ENCODE measurements at regions not wholly inside any gene's neighbourhood (a gene's known extent, or its start where the extent isn't known, plus 50 kb on each side); places are given as distances from the start of the nearest gene placed in this dataset.

GRCh38 chr10:83863283-83863966 is 275.9 kb upstream of the GHITM start:
- no peak overlapping the region for H3K27ac ChIP-seq
- TF ChIP-seq, protein P1, sequence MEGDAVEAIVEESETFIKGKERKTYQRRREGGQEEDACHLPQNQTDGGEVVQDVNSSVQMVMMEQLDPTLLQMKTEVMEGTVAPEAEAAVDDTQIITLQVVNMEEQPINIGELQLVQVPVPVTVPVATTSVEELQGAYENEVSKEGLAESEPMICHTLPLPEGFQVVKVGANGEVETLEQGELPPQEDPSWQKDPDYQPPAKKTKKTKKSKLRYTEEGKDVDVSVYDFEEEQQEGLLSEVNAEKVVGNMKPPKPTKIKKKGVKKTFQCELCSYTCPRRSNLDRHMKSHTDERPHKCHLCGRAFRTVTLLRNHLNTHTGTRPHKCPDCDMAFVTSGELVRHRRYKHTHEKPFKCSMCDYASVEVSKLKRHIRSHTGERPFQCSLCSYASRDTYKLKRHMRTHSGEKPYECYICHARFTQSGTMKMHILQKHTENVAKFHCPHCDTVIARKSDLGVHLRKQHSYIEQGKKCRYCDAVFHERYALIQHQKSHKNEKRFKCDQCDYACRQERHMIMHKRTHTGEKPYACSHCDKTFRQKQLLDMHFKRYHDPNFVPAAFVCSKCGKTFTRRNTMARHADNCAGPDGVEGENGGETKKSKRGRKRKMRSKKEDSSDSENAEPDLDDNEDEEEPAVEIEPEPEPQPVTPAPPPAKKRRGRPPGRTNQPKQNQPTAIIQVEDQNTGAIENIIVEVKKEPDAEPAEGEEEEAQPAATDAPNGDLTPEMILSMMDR (conservative IDR thresholded peaks at IDR 0.05; ENCODE audit: low read depth), result no peak
- POLR2A ChIA-PET (ENCODE audit: low non-redundant PET), result no interaction called here
- no peak for DNase-seq (ENCODE audit: low spot score)
- CTCF ChIA-PET, result no interaction called here

DNA sequence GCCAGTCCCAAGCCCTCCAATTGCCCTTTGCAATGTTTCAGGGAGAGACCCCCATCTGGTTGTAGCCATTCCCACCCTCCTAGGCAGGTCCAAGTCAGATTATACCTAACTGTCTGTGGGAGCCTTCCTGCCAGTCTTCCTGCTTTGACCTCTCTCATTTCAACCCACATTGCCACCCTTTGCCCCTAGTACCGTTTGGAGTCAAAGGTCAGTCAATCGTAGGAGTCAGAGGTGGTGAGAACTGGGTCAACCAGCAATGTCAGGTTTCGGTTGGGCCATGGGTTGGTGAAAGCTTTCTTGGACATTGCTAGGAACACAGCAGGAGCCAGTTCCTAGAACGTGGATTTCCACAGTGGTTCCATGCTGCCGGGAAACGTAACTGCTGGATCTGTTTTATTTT is 269.4 kb upstream of the GHITM start:
- no peak for DNase-seq (ENCODE audit: low spot score)
- POLR2A ChIA-PET (ENCODE audit: low non-redundant PET), result no interaction called here
- CTCF ChIA-PET, result interaction anchor here (0.7 to 1.0 kb wide), 3 partner anchors 195 to 1073 kb away, joined by 3 read pairs; no protein-coding TSS in a partner anchor

DNA sequence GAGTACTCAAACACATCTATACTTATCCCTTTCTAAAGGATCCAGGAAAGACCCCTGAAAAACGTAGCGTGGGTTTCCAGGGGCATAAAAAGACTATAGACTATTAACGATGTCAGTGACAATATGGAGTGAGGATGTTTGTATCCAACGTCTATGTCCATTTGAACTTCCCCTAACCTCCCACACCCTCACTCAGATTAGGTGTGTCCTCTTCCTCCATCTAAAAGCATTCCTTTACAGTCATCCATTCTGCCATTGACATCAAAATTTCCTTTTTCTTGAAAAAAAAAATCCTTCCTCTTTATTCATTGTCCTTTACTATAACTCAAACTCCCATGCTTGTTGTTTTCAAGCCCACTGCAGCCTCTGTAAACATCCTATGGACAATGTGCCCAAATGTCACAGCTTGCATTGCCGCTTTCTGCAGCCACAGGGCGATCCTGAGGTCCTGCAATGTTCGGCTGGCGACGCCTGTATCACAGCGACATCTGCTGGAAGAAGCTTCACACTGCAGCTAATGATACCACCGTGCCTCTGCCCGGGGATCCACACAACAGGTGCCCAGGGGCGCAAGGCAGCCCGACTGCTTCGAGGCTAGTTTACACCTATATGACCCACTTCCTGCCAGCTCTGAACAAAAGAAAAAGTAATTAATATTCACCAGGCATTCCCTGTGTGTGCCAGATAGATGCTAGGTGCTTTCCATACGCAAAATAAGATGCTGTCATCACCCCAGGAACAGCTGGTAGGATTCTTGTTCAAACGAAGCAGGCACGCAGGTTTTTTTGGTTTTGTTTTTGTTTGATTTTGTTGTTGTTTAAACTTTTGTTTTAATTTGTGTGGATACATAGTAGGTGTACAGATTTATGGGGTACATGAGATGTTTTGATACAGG is 267.9 kb upstream of the GHITM start:
- TF ChIP-seq, protein P1 (conservative IDR thresholded peaks at IDR 0.05; ENCODE audit: low read depth), result peak; percentile 93
- H3K27ac ChIP-seq, result no peak overlapping the region
- peak; percentile 77 for DNase-seq (ENCODE audit: low spot score)
- CTCF ChIA-PET, result interaction anchor here (0.5 to 1.6 kb wide), 25 partner anchors 11 to 1077 kb away, joined by 3 to 8 read pairs (median 3); no protein-coding TSS in a partner anchor
- POLR2A ChIA-PET (ENCODE audit: low non-redundant PET), result no interaction called here

More for the DNA sequence above, 269.4 kb upstream of the GHITM start:
- no peak overlapping the region for H3K27ac ChIP-seq
- TF ChIP-seq, protein P1 (conservative IDR thresholded peaks at IDR 0.05; ENCODE audit: low read depth), result no peak

GRCh38 chr10:83880252-83880791 is 259.0 kb upstream of the GHITM start:
- ChIA-PET CTCF (interaction anchor here (0.6 kb wide), 1 partner anchor 210 kb away, joined by 3 read pairs; no protein-coding TSS in a partner anchor), POLR2A (ENCODE audit: low non-redundant PET) (no interaction called here)
- TF ChIP-seq, protein P1 (conservative IDR thresholded peaks at IDR 0.05; ENCODE audit: low read depth), result no peak
- DNase-seq (ENCODE audit: low spot score), result no peak
- no peak overlapping the region for H3K27ac ChIP-seq

DNA sequence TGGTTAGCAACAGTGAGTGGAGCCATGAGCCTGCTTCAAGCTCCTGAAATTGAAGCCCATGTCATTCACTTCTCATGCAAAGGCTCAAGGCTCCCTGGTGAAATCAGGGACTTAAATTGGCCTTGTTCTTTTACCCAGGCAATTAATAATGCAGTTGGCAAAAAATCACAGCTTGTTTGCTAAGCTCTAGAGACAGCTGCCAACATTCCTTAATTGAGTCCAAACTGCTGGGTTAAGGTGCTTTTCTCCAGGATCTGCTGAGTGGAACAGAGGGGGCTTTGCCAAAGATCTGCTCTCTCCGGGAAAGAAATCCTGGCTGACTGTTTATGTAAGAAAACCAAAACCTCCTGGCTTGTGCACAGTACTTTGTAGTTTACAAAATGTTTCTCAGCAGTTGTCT is 257.6 kb upstream of the GHITM start:
- DNase-seq (ENCODE audit: low spot score), result no peak
- TF ChIP-seq, protein P1 (conservative IDR thresholded peaks at IDR 0.05; ENCODE audit: low read depth), result no peak
- no peak overlapping the region for H3K27ac ChIP-seq
- ChIA-PET POLR2A (ENCODE audit: low non-redundant PET) (no interaction called here), CTCF (no interaction called here)

GRCh38 chr10:83886871-83887270 is 252.4 kb upstream of the GHITM start:
- no peak overlapping the region for H3K27ac ChIP-seq
- TF ChIP-seq, protein P1 (conservative IDR thresholded peaks at IDR 0.05; ENCODE audit: low read depth), result no peak
- CTCF ChIA-PET, result no interaction called here
- POLR2A ChIA-PET (ENCODE audit: low non-redundant PET), result no interaction called here
- no peak for DNase-seq (ENCODE audit: low spot score)

All from RWPE1 (cell line).